ENCODE measurements at regions not wholly inside any gene's neighbourhood (a gene's known extent, or its start where the extent isn't known, plus 50 kb on each side); places are given as distances from the start of the nearest gene placed in this dataset.

- TF ChIP-seq ZNF571 (tag by site-specific recombination; IDR thresholded peaks at IDR 0.05) (no peak), ZBTB10 (tag by site-specific recombination; IDR thresholded peaks at IDR 0.05) (no peak)
- TF ChIP-seq, protein P1, sequence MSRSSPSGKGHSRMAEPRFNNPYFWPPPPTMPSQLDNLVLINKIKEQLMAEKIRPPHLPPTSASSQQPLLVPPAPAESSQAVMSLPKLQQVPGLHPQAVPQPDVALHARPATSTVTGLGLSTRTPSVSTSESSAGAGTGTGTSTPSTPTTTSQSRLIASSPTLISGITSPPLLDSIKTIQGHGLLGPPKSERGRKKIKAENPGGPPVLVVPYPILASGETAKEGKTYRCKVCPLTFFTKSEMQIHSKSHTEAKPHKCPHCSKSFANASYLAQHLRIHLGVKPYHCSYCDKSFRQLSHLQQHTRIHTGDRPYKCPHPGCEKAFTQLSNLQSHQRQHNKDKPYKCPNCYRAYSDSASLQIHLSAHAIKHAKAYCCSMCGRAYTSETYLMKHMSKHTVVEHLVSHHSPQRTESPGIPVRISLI (tag by site-specific recombination; IDR thresholded peaks at IDR 0.05): no peak
These were observed 193.5 kb upstream of the FTMT start for GRCh38 chr5:121658221-121658620.
